Right atrium auricular region (tissue), 2 donors: ENCODE measurements at regions not wholly inside any gene's neighbourhood (a gene's known extent, or its start where the extent isn't known, plus 50 kb on each side); places are given as distances from the start of the nearest gene placed in this dataset.

Experiments
- DNase-seq: peaks from one replicate; pipeline ENCODE4 v3.0.0-alpha.2; 2019; ENCODE audit warnings: low spot score
- H3K27ac ChIP-seq, 2 donors: fragments of 200-600 bp; sonication (generic); 1 replicate in 1 of 2; 2 replicates in 1 of 2; pipeline ENCODE4 v1.5.1; 2016 to 2019
- H3K27me3 ChIP-seq, 2 donors: fragments of 200-600 bp; sonication (generic); one replicate each; pipeline versions ENCODE4 v1.5.1 to v1.6.0; 2017 to 2019
- H3K36me3 ChIP-seq: fragments of 200-600 bp; sonication (generic); one replicate; pipeline ENCODE4 v1.5.1; 2016
- H3K4me1 ChIP-seq, 2 donors: fragments of 200-600 bp; sonication (generic); one replicate each; pipeline versions ENCODE4 v1.5.1 to v1.6.0; 2017 to 2019
- H3K4me3 ChIP-seq, 2 donors: fragments of 200-600 bp; sonication (generic); 1 replicate in 1 of 2; 2 replicates in 1 of 2; pipeline ENCODE4 v1.5.1; 2017 to 2019; ENCODE audit warnings: mild to moderate bottlenecking in 1 of 2, moderate library complexity in 1 of 2
- H3K9me3 ChIP-seq, 2 donors: fragments of 200-600 bp; sonication (generic); one replicate each; pipeline ENCODE4 v1.5.1; 2019
- CTCF ChIP-seq, 2 donors: fragments of 200-600 bp; sonication (generic); IDR thresholded peaks; one replicate each; pipeline ENCODE4 v1.5.1; 2019; ENCODE audit warnings: antibody characterized with exemption in 2 of 2

- H3K27ac ChIP-seq, result no peak overlapping the region
- H3K27me3 ChIP-seq, result no peaks in the 10 kb centered on the region
- no peak for DNase-seq
- TF ChIP-seq CTCF (IDR thresholded peaks at IDR 0.05), result no peak
- H3K9me3 ChIP-seq, result peaks cover 0 to 4% of the 10 kb centered on the region in 2 donors
- no peaks in the 10 kb centered on the region for H3K36me3 ChIP-seq
- H3K4me1 ChIP-seq, result no peaks in the 10 kb centered on the region
- no peak overlapping the region for H3K4me3 ChIP-seq
Observed at GRCh38 chr1:188129856-188130838, 1301.4 kb downstream of the PLA2G4A start.

DNA sequence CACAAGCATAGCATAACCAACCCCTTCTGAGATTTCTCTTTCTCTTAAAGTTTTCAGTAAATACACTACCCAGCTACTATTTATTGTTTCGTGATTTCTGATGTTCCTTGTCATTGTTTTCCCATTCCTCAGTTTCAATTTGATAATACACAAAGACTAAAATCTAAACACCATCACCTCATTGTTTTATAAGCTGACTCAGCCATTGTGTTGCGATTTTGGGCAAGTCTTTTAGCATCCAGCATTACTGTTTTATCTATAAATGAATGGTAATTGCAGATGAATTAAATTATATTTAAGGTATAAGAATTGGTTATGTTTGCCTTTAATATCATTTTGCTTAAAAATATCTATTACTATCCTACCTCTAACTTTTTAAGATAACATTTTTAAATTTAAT is 1308.5 kb downstream of the PLA2G4A start:
- no peak overlapping the region for H3K27ac ChIP-seq
- H3K36me3 ChIP-seq, result no peaks in the 10 kb centered on the region
- no peaks in the 10 kb centered on the region for H3K4me1 ChIP-seq
- no peak overlapping the region for H3K4me3 ChIP-seq
- DNase-seq, result no peak
- H3K27me3 ChIP-seq, result no peaks in the 10 kb centered on the region
- TF ChIP-seq CTCF (IDR thresholded peaks at IDR 0.05), result no peak
- H3K9me3 ChIP-seq, result no peaks in the 10 kb centered on the region

- TF ChIP-seq CTCF (IDR thresholded peaks at IDR 0.05), result no peak
- Histone ChIP-seq H3K4me3 (no peak overlapping the region), H3K27me3 (no peaks in the 10 kb centered on the region), H3K36me3 (no peaks in the 10 kb centered on the region), H3K27ac (no peak overlapping the region), H3K4me1 (no peaks in the 10 kb centered on the region), H3K9me3 (no peaks in the 10 kb centered on the region)
- no peak for DNase-seq
Observed at GRCh38 chr1:188140958-188141357, 1312.2 kb downstream of the PLA2G4A start.

DNA sequence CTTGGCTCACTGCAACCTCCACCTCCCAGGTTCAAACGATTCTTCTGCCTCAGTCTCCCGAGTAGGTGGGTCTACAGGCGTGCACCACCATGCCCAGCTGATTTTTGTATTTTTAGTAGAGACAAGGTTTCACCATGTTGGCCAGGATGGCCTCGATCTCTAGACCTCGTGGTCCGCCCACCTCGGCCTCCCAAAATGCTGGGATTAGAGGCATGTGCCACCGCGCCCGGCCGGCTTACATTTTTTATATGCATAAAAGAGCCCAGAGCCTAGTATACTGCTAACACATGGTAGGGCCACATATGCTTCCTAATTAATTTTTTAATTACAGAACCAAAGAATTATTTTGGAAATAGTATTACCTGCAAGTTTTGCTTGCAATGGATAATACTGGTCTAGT is 1325.4 kb downstream of the PLA2G4A start:
- DNase-seq, result no peak
- no peaks in the 10 kb centered on the region for H3K27me3 ChIP-seq
- H3K9me3 ChIP-seq, result no peaks in the 10 kb centered on the region
- no peak for TF ChIP-seq CTCF (IDR thresholded peaks at IDR 0.05)
- no peak overlapping the region for H3K27ac ChIP-seq
- no peaks in the 10 kb centered on the region for H3K36me3 ChIP-seq
- H3K4me1 ChIP-seq, result no peaks in the 10 kb centered on the region
- H3K4me3 ChIP-seq, result no peak overlapping the region

GRCh38 chr1:188154761-188155160 is 1326.0 kb downstream of the PLA2G4A start:
- Histone ChIP-seq H3K27me3 (no peaks in the 10 kb centered on the region), H3K36me3 (no peaks in the 10 kb centered on the region), H3K4me3 (no peak overlapping the region), H3K4me1 (no peaks in the 10 kb centered on the region), H3K27ac (no peak overlapping the region), H3K9me3 (no peaks in the 10 kb centered on the region)
- DNase-seq, result no peak
- TF ChIP-seq CTCF (IDR thresholded peaks at IDR 0.05), result no peak
